B cell (primary cell): ENCODE measurements at regions not wholly inside any gene's neighbourhood (a gene's known extent, or its start where the extent isn't known, plus 50 kb on each side); places are given as distances from the start of the nearest gene placed in this dataset.

ENCODE experiments used
- ATAC-seq: fragments of 200-7000 bp; cut with Tn5 transposase; one replicate; pipeline ENCODE4 v1.10.0; 2021; ENCODE audit warnings: low read depth, mild to moderate bottlenecking, moderate number of reproducible peaks, moderate library complexity
- CTCF ChIA-PET: fragments of 350-600 bp; sonication (Branson Sonifier 250); formaldehyde crosslinking; loops from one replicate; lab custom pipeline; 2021; ENCODE audit warnings: antibody characterized with exemption, inconsistent platforms; lab: Charles Lee
- POLR2A ChIA-PET: fragments of 350-600 bp; sonication (Branson Sonifier 250); formaldehyde crosslinking; loops from one replicate; lab custom pipeline; 2021; ENCODE audit warnings: antibody characterized with exemption; lab: Charles Lee
- DNase-seq: peaks from one replicate; pipeline ENCODE4 v3.0.0; 2013
- H2AFZ ChIP-seq: 2 replicates; pipeline ENCODE4 v1.6.1; 2012; ENCODE audit warnings: mild to moderate bottlenecking, low read depth, low read length; ENCODE audit not compliant: insufficient read depth, poor library complexity, severe bottlenecking
- H3K27ac ChIP-seq, 2 donors: 1 replicate in 1 of 2; 2 replicates in 1 of 2; pipeline ENCODE4 v1.5.1; 2012 to 2013; ENCODE audit warnings: low read length in 2 of 2, mild to moderate bottlenecking in 2 of 2, moderate library complexity in 1 of 2
- H3K27me3 ChIP-seq, 4 experiments: fragments of 200-600 bp in 1 of 4; sonication (generic) in 1 of 4; replicated peaks in 1 of 4; 1 replicate in 2 of 4; 2 replicates in 2 of 4; pipeline versions ENCODE4 v1.6.1 to v1.7.0; 2013 to 2016; ENCODE audit warnings: low read length in 3 of 4, mild to moderate bottlenecking in 2 of 4, mixed read lengths in 1 of 4, moderate library complexity in 1 of 4; ENCODE audit not compliant: insufficient read depth in 4 of 4, control insufficient read depth in 3 of 4; ENCODE audit errors: control extremely low read depth in 1 of 4
- H3K36me3 ChIP-seq, 2 experiments: replicated peaks in 1 of 2; 1 replicate in 1 of 2; 2 replicates in 1 of 2; pipeline versions ENCODE4 v1.6.1 to v1.7.1; 2013; ENCODE audit warnings: low read length in 1 of 2; ENCODE audit not compliant: insufficient read depth in 2 of 2, control insufficient read depth in 1 of 2; ENCODE audit errors: control extremely low read depth in 1 of 2, extremely low read depth in 1 of 2
- H3K4me1 ChIP-seq, 2 donors: fragments of 200-600 bp in 1 of 2; sonication (generic) in 1 of 2; 1 replicate in 1 of 2; 2 replicates in 1 of 2; pipeline versions ENCODE4 v1.5.1 to v1.6.1; 2013 to 2017; ENCODE audit warnings: low read length in 2 of 2; ENCODE audit not compliant: control insufficient read depth in 2 of 2, insufficient read depth in 2 of 2
- H3K4me2 ChIP-seq: replicated peaks from 2 replicates; pipeline ENCODE3; 2012; ENCODE audit warnings: mild to moderate bottlenecking, low read depth, low read length; ENCODE audit not compliant: poor library complexity, severe bottlenecking
- H3K4me3 ChIP-seq, 5 experiments: fragments of 200-600 bp in 1 of 5; sonication (generic) in 1 of 5; 1 replicate in 3 of 5; 2 replicates in 2 of 5; pipeline versions ENCODE4 v1.5.1 to v1.7.0; 2011 to 2016; ENCODE audit warnings: low read length in 4 of 5, mild to moderate bottlenecking in 4 of 5, low read depth in 2 of 5, control low read depth in 1 of 5, moderate library complexity in 1 of 5; ENCODE audit not compliant: insufficient read depth in 1 of 5; ENCODE audit errors: control extremely low read depth in 1 of 5, extremely low read depth in 1 of 5
- H3K79me2 ChIP-seq: fragments of 200-600 bp; sonication (generic); one replicate; pipeline ENCODE4 v1.6.0; 2016; ENCODE audit warnings: low read length; ENCODE audit not compliant: control insufficient read depth, insufficient read depth
- H3K9ac ChIP-seq: fragments of 200-600 bp; sonication (generic); 2 replicates; pipeline ENCODE4 v1.6.1; 2017; ENCODE audit warnings: mild to moderate bottlenecking, low read length, moderate library complexity
- H3K9me3 ChIP-seq, 3 donors: one replicate each; pipeline versions ENCODE4 v1.6.1 to v1.7.1; 2013; ENCODE audit warnings: low read length in 2 of 3; ENCODE audit not compliant: control insufficient read depth in 2 of 3, insufficient read depth in 1 of 3; ENCODE audit errors: control extremely low read depth in 1 of 3
- H4K20me1 ChIP-seq: 2 replicates; pipeline ENCODE4 v1.6.0; 2012; ENCODE audit warnings: mild to moderate bottlenecking, low read length; ENCODE audit not compliant: insufficient read depth, control insufficient read depth, poor library complexity, severe bottlenecking
- H3K27ac Mint-ChIP-seq: one replicate; pipeline ENCODE4 v1.8.0; 2021; ENCODE audit warnings: mixed read lengths
- H3K27me3 Mint-ChIP-seq: one replicate; pipeline ENCODE4 v1.8.0; 2021; ENCODE audit warnings: mixed read lengths
- H3K4me1 Mint-ChIP-seq: one replicate; pipeline ENCODE4 v1.8.0; 2021; ENCODE audit warnings: mixed read lengths
- H3K4me3 Mint-ChIP-seq: one replicate; pipeline ENCODE4 v1.8.0; 2021; ENCODE audit warnings: mixed read lengths
- H3K9me3 Mint-ChIP-seq: one replicate; pipeline ENCODE4 v1.8.0; 2022; ENCODE audit warnings: mixed read lengths; ENCODE audit not compliant: insufficient read depth
- EZH2 ChIP-seq: IDR thresholded peaks from 2 replicates; pipeline ENCODE4 v1.6.1; 2012; ENCODE audit warnings: borderline replicate concordance, low read depth, mild to moderate bottlenecking, moderate library complexity, low read length; ENCODE audit not compliant: insufficient read depth, poor library complexity, severe bottlenecking
- WGBS: methylation state at CpG from one replicate; pipeline ENCODE4 v1.1.5; 2013; ENCODE audit warnings: missing lambda C conversion rate; ENCODE audit not compliant: insufficient coverage; 5-methylcytosine and 5-hydroxymethylcytosine counted together
- intact Hi-C: fragments of 100-400 bp; cut with micrococcal nuclease; formaldehyde crosslinking; loops from one replicate; pipeline ENCODE4 v1.10.0; 2022
- TF ChIP-seq, protein P1 (sequence below): fragments of 200-600 bp; IDR thresholded peaks from one replicate; pipeline ENCODE4 v1.8.0; 2022; ENCODE audit warnings: antibody characterized with exemption, mild to moderate bottlenecking

DNA sequence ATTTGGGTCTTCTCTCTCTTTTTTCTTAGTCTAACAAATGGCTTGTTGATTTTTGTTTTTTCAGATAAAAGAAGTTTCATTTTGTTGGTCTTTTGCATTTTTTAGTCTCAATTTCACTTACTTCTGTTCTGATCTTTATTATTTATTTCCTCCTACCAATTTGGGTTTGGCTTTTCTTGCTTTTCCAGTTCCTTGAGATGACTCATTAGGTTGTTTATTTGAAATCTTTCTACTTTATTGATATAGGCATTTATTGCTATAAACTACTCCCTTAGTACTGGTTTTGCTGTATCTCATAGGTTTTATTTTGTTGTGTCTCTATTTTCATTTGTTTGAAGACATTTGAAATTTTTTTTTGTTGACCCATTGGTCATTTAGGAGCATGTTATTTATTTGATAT, 152.2 kb upstream of the MPHOSPH6 start:
- no peaks in the 10 kb centered on the region for H3K79me2 ChIP-seq
- Mint-ChIP-seq H3K9me3 (peaks cover 6% of the 10 kb centered on the region), H3K27ac (no peak overlapping the region), H3K4me3 (no peak overlapping the region), H3K27me3 (peaks cover 7% of the 10 kb centered on the region), H3K4me1 (no peaks in the 10 kb centered on the region)
- H3K9ac ChIP-seq, result no peak overlapping the region
- H4K20me1 ChIP-seq, result no peaks in the 10 kb centered on the region
- H2AFZ ChIP-seq, result no peak overlapping the region
- DNase-seq (no peak), ATAC-seq (no peak)
- no peak overlapping the region for H3K4me3 ChIP-seq
- H3K27me3 ChIP-seq, result no peaks in the 10 kb centered on the region
- intact Hi-C loops, result no loop called here
- ChIA-PET POLR2A (no interaction called here), CTCF (no interaction called here)
- no peak for TF ChIP-seq EZH2
- TF ChIP-seq, protein P1, sequence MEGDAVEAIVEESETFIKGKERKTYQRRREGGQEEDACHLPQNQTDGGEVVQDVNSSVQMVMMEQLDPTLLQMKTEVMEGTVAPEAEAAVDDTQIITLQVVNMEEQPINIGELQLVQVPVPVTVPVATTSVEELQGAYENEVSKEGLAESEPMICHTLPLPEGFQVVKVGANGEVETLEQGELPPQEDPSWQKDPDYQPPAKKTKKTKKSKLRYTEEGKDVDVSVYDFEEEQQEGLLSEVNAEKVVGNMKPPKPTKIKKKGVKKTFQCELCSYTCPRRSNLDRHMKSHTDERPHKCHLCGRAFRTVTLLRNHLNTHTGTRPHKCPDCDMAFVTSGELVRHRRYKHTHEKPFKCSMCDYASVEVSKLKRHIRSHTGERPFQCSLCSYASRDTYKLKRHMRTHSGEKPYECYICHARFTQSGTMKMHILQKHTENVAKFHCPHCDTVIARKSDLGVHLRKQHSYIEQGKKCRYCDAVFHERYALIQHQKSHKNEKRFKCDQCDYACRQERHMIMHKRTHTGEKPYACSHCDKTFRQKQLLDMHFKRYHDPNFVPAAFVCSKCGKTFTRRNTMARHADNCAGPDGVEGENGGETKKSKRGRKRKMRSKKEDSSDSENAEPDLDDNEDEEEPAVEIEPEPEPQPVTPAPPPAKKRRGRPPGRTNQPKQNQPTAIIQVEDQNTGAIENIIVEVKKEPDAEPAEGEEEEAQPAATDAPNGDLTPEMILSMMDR, result no peak
- no peak overlapping the region for H3K27ac ChIP-seq
- H3K36me3 ChIP-seq, result no peaks in the 10 kb centered on the region
- H3K4me2 ChIP-seq, result no peak overlapping the region
- H3K9me3 ChIP-seq, result peaks cover 3 to 7% (median 4%) of the 10 kb centered on the region in 3 donors
- no peaks in the 10 kb centered on the region for H3K4me1 ChIP-seq

DNA sequence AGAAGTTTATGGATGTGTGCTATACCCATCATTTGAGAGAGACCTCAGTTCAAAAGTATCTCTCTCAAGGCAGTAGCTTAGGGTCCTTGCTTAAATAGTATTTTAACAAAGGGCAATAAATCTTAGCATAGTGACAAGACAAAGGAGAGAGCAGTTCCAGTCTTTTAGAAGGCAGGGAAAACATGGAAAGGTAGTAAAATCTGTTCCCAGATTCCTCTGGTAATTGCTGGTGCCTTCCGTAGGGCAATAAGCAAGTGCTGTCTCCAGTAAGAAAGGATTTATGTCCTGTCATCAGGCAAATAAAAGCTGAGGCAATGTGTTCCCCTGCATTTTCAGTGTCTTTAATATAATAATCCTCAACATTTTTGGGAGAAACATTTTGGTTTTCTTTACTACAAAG, 149.0 kb upstream of the MPHOSPH6 start:
- H2AFZ ChIP-seq, result no peak overlapping the region
- no peaks in the 10 kb centered on the region for H4K20me1 ChIP-seq
- no peak overlapping the region for H3K9ac ChIP-seq
- intact Hi-C loops, result no loop called here
- Mint-ChIP-seq H3K27me3 (peaks cover 7% of the 10 kb centered on the region), H3K4me3 (no peak overlapping the region), H3K4me1 (no peaks in the 10 kb centered on the region), H3K9me3 (peaks cover 4% of the 10 kb centered on the region), H3K27ac (no peak overlapping the region)
- H3K9me3 ChIP-seq, result peaks cover 0 to 7% (median 4%) of the 10 kb centered on the region in 3 donors
- DNase-seq, result no peak
- no peaks in the 10 kb centered on the region for H3K4me1 ChIP-seq
- no peak overlapping the region for H3K4me2 ChIP-seq
- no peaks in the 10 kb centered on the region for H3K27me3 ChIP-seq
- no CpG with 5 or more reads among the region's 1 CpG for WGBS
- no peak overlapping the region for H3K27ac ChIP-seq
- no peak for TF ChIP-seq EZH2
- TF ChIP-seq, protein P1, result no peak
- ChIA-PET POLR2A (no interaction called here), CTCF (no interaction called here)
- H3K36me3 ChIP-seq, result no peaks in the 10 kb centered on the region
- ATAC-seq, result no peak
- H3K79me2 ChIP-seq, result no peaks in the 10 kb centered on the region
- H3K4me3 ChIP-seq, result no peak overlapping the region
